Naive thymus-derived CD8-positive, alpha-beta T cell (primary cell): ENCODE measurements at regions not wholly inside any gene's neighbourhood (a gene's known extent, or its start where the extent isn't known, plus 50 kb on each side); places are given as distances from the start of the nearest gene placed in this dataset.

Experiments
- ATAC-seq, 2 donors: fragments of 150-1000 bp; cut with Tn5 transposase in 1 of 2; sonication (Bioruptor Pico), chemical (Tn5 transposase) in 1 of 2; 1 replicate in 1 of 2; 2 replicates in 1 of 2; pipeline ENCODE4 v1.10.0; 2021; ENCODE audit warnings: mild to moderate bottlenecking in 2 of 2, moderate library complexity in 2 of 2
- POLR2A ChIA-PET: fragments of 350-600 bp; sonication (Branson Sonifier 250); formaldehyde crosslinking; loops from one replicate; lab custom pipeline; 2021; ENCODE audit warnings: antibody characterized with exemption; lab: Charles Lee
- DNase-seq, 10 donors: peaks; one replicate each; pipeline versions ENCODE4 v3.0.0 to v3.0.0-alpha.2; 2020 to 2022
- H3K27ac Mint-ChIP-seq, 10 donors: one replicate each; pipeline ENCODE4 v1.8.0; 2020 to 2022; ENCODE audit warnings: mild to moderate bottlenecking in 10 of 10, mixed read lengths in 10 of 10, moderate library complexity in 4 of 10, inconsistent platforms in 1 of 10
- H3K27me3 Mint-ChIP-seq, 5 donors: one replicate each; pipeline ENCODE4 v1.8.0; 2021 to 2022; ENCODE audit warnings: mixed read lengths in 5 of 5
- H3K36me3 Mint-ChIP-seq, 3 donors: one replicate each; pipeline ENCODE4 v1.8.0; 2020 to 2022; ENCODE audit warnings: mixed read lengths in 3 of 3, mild to moderate bottlenecking in 2 of 3, inconsistent platforms in 1 of 3
- H3K4me1 Mint-ChIP-seq, 4 donors: one replicate each; pipeline ENCODE4 v1.8.0; 2021 to 2022; ENCODE audit warnings: mixed read lengths in 4 of 4
- H3K4me3 Mint-ChIP-seq, 10 donors: one replicate each; pipeline ENCODE4 v1.8.0; 2020 to 2022; ENCODE audit warnings: mild to moderate bottlenecking in 10 of 10, mixed read lengths in 10 of 10, moderate library complexity in 6 of 10, inconsistent platforms in 1 of 10
- H3K9me3 Mint-ChIP-seq, 9 donors: one replicate each; pipeline ENCODE4 v1.8.0; 2020 to 2022; ENCODE audit warnings: mixed read lengths in 9 of 9, mild to moderate bottlenecking in 3 of 9, inconsistent platforms in 1 of 9, moderate library complexity in 1 of 9

GRCh38 chr3:137061186-137061585 is 103.4 kb downstream of the IL20RB start:
- no peak overlapping the region for H3K4me3 Mint-ChIP-seq
- POLR2A ChIA-PET: no interaction called here
- H3K9me3 Mint-ChIP-seq: peaks cover 0 to 6% (median 0%) of the 10 kb centered on the region in 9 donors
- DNase-seq: no peak
- no peaks in the 10 kb centered on the region for H3K36me3 Mint-ChIP-seq
- H3K27me3 Mint-ChIP-seq: peaks cover 3 to 19% (median 10%) of the 10 kb centered on the region in 5 donors
- no peak for ATAC-seq
- no peak overlapping the region for H3K27ac Mint-ChIP-seq
- no peaks in the 10 kb centered on the region for H3K4me1 Mint-ChIP-seq

GRCh38 chr3:137062250-137062649 is 104.5 kb downstream of the IL20RB start:
- Mint-ChIP-seq H3K4me1 (no peaks in the 10 kb centered on the region), H3K27ac (no peak overlapping the region), H3K36me3 (no peaks in the 10 kb centered on the region), H3K4me3 (no peak overlapping the region), H3K9me3 (peaks cover 0 to 6% (median 0%) of the 10 kb centered on the region in 9 donors), H3K27me3 (peaks cover 0 to 10% (median 6%) of the 10 kb centered on the region in 5 donors)
- ATAC-seq: no peak
- no peak for DNase-seq
- POLR2A ChIA-PET: no interaction called here

GRCh38 chr3:137065381-137065780 is 107.6 kb downstream of the IL20RB start:
- DNase-seq (no peak), ATAC-seq (no peak)
- H3K4me1 Mint-ChIP-seq: no peaks in the 10 kb centered on the region
- no peak overlapping the region for H3K4me3 Mint-ChIP-seq
- POLR2A ChIA-PET: no interaction called here
- H3K27me3 Mint-ChIP-seq: peaks cover 0 to 4% (median 0%) of the 10 kb centered on the region in 5 donors
- H3K36me3 Mint-ChIP-seq: no peaks in the 10 kb centered on the region
- no peak overlapping the region for H3K27ac Mint-ChIP-seq
- peaks cover 0 to 6% (median 0%) of the 10 kb centered on the region in 9 donors for H3K9me3 Mint-ChIP-seq

GRCh38 chr3:137066092-137066491 is 108.3 kb downstream of the IL20RB start:
- peaks cover 0 to 3% (median 0%) of the 10 kb centered on the region in 5 donors for H3K27me3 Mint-ChIP-seq
- H3K27ac Mint-ChIP-seq: no peak overlapping the region

GRCh38 chr3:137071104-137071503 is 113.3 kb downstream of the IL20RB start:
- peaks cover 6 to 15% (median 14%) of the 10 kb centered on the region in 5 donors for H3K27me3 Mint-ChIP-seq
- DNase-seq (no peak), ATAC-seq (no peak)
- H3K27ac Mint-ChIP-seq: no peak overlapping the region
- no peaks in the 10 kb centered on the region for H3K4me1 Mint-ChIP-seq
- POLR2A ChIA-PET: no interaction called here
- H3K9me3 Mint-ChIP-seq: no peaks in the 10 kb centered on the region
- no peak overlapping the region for H3K4me3 Mint-ChIP-seq
- no peaks in the 10 kb centered on the region for H3K36me3 Mint-ChIP-seq

More at GRCh38 chr3:137066092-137066491, 108.3 kb downstream of the IL20RB start:
- DNase-seq (no peak), ATAC-seq (no peak)
- peaks cover 0 to 6% (median 0%) of the 10 kb centered on the region in 9 donors for H3K9me3 Mint-ChIP-seq
- no peaks in the 10 kb centered on the region for H3K4me1 Mint-ChIP-seq
- H3K36me3 Mint-ChIP-seq: no peaks in the 10 kb centered on the region
- no peak overlapping the region for H3K4me3 Mint-ChIP-seq
- POLR2A ChIA-PET: no interaction called here

GRCh38 chr3:137075020-137075419 is 117.2 kb downstream of the IL20RB start:
- H3K36me3 Mint-ChIP-seq: no peaks in the 10 kb centered on the region

GRCh38 chr3:137078040-137078439 is 120.3 kb downstream of the IL20RB start:
- Mint-ChIP-seq H3K27ac (peak overlapping the region in 1 of 10 donors; percentile 24), H3K9me3 (no peaks in the 10 kb centered on the region), H3K36me3 (no peaks in the 10 kb centered on the region), H3K27me3 (peaks cover 20 to 42% (median 24%) of the 10 kb centered on the region in 5 donors), H3K4me3 (no peak overlapping the region), H3K4me1 (no peaks in the 10 kb centered on the region)
- POLR2A ChIA-PET: no interaction called here
- ATAC-seq (no peak), DNase-seq (no peak)

More at GRCh38 chr3:137075020-137075419, 117.2 kb downstream of the IL20RB start:
- POLR2A ChIA-PET: no interaction called here
- no peaks in the 10 kb centered on the region for H3K9me3 Mint-ChIP-seq
- no peaks in the 10 kb centered on the region for H3K4me1 Mint-ChIP-seq
- ATAC-seq (no peak), DNase-seq (no peak)
- H3K4me3 Mint-ChIP-seq: no peak overlapping the region
- H3K27me3 Mint-ChIP-seq: peaks cover 10 to 31% (median 18%) of the 10 kb centered on the region in 5 donors
- no peak overlapping the region for H3K27ac Mint-ChIP-seq

- Mint-ChIP-seq H3K4me1 (no peaks in the 10 kb centered on the region), H3K4me3 (no peak overlapping the region), H3K36me3 (no peaks in the 10 kb centered on the region), H3K9me3 (no peaks in the 10 kb centered on the region), H3K27me3 (peaks cover 17 to 45% (median 24%) of the 10 kb centered on the region in 5 donors), H3K27ac (no peak overlapping the region)
- ATAC-seq: no peak
- DNase-seq: no peak
- POLR2A ChIA-PET: no interaction called here
Measured at GRCh38 chr3:137079571-137079970, 121.8 kb downstream of the IL20RB start.

GRCh38 chr3:137081711-137082110 is 123.9 kb downstream of the IL20RB start:
- Mint-ChIP-seq H3K27ac (no peak overlapping the region), H3K36me3 (no peaks in the 10 kb centered on the region), H3K27me3 (peaks cover 17 to 40% (median 20%) of the 10 kb centered on the region in 5 donors), H3K4me1 (no peaks in the 10 kb centered on the region), H3K9me3 (no peaks in the 10 kb centered on the region), H3K4me3 (no peak overlapping the region)
- POLR2A ChIA-PET: no interaction called here
- ATAC-seq: no peak
- no peak for DNase-seq

- Mint-ChIP-seq H3K27ac (no peak overlapping the region), H3K27me3 (peaks cover 15 to 38% (median 17%) of the 10 kb centered on the region in 5 donors), H3K4me1 (no peaks in the 10 kb centered on the region), H3K4me3 (no peak overlapping the region), H3K9me3 (no peaks in the 10 kb centered on the region), H3K36me3 (no peaks in the 10 kb centered on the region)
- ATAC-seq (no peak), DNase-seq (no peak)
- POLR2A ChIA-PET: no interaction called here
Measured at GRCh38 chr3:137082763-137083162, 125.0 kb downstream of the IL20RB start.

GRCh38 chr3:137083332-137083731 is 125.5 kb downstream of the IL20RB start:
- H3K36me3 Mint-ChIP-seq: no peaks in the 10 kb centered on the region
- no peaks in the 10 kb centered on the region for H3K4me1 Mint-ChIP-seq
- H3K9me3 Mint-ChIP-seq: no peaks in the 10 kb centered on the region
- H3K4me3 Mint-ChIP-seq: no peak overlapping the region
- DNase-seq (no peak), ATAC-seq (no peak)
- POLR2A ChIA-PET: no interaction called here
- H3K27ac Mint-ChIP-seq: no peak overlapping the region
- H3K27me3 Mint-ChIP-seq: peaks cover 14 to 32% (median 17%) of the 10 kb centered on the region in 5 donors

GRCh38 chr3:137084586-137084985 is 126.8 kb downstream of the IL20RB start:
- Mint-ChIP-seq H3K4me1 (no peaks in the 10 kb centered on the region), H3K4me3 (no peak overlapping the region), H3K27me3 (peaks cover 15 to 31% (median 17%) of the 10 kb centered on the region in 5 donors), H3K9me3 (no peaks in the 10 kb centered on the region), H3K27ac (no peak overlapping the region), H3K36me3 (no peaks in the 10 kb centered on the region)
- DNase-seq: no peak
- ATAC-seq: no peak
- POLR2A ChIA-PET: no interaction called here

- no peak overlapping the region for H3K4me3 Mint-ChIP-seq
- POLR2A ChIA-PET: no interaction called here
- H3K9me3 Mint-ChIP-seq: no peaks in the 10 kb centered on the region
- peaks cover 0 to 6% (median 0%) of the 10 kb centered on the region in 3 donors for H3K36me3 Mint-ChIP-seq
- H3K4me1 Mint-ChIP-seq: no peaks in the 10 kb centered on the region
- H3K27me3 Mint-ChIP-seq: peaks cover 15 to 30% (median 23%) of the 10 kb centered on the region in 5 donors
- DNase-seq (no peak), ATAC-seq (no peak)
- no peak overlapping the region for H3K27ac Mint-ChIP-seq
Measured at GRCh38 chr3:137097386-137097785, 139.6 kb downstream of the IL20RB start.

GRCh38 chr3:137097852-137098251 is 140.1 kb downstream of the IL20RB start:
- Mint-ChIP-seq H3K4me1 (no peaks in the 10 kb centered on the region), H3K27ac (no peak overlapping the region), H3K36me3 (peaks cover 0 to 6% (median 0%) of the 10 kb centered on the region in 3 donors), H3K27me3 (peaks cover 14 to 26% (median 18%) of the 10 kb centered on the region in 5 donors), H3K4me3 (no peak overlapping the region), H3K9me3 (no peaks in the 10 kb centered on the region)
- no peak for ATAC-seq
- DNase-seq: no peak
- POLR2A ChIA-PET: no interaction called here
